Liver (tissue), 3 donors: ENCODE measurements at regions not wholly inside any gene's neighbourhood (a gene's known extent, or its start where the extent isn't known, plus 50 kb on each side); places are given as distances from the start of the nearest gene placed in this dataset.

Source experiments
- CTCF ChIP-seq: fragments of 150-350 bp; IDR thresholded peaks from 2 replicates; pipeline ENCODE4 v1.5.1; 2017; ENCODE audit warnings: improper control_type of control experiment, low read depth, low read length; ENCODE audit not compliant: missing input control
- FOXA1 ChIP-seq: IDR thresholded peaks from 2 replicates; pipeline ENCODE4 v1.6.1; 2016; ENCODE audit warnings: antibody characterized with exemption
- MAX ChIP-seq: IDR thresholded peaks from 2 replicates; pipeline ENCODE4 v1.6.1; 2016; ENCODE audit warnings: antibody characterized with exemption
- RAD21 ChIP-seq, 2 donors: IDR thresholded peaks; 2 replicates each; pipeline ENCODE4 v1.6.1; 2016; ENCODE audit warnings: antibody characterized with exemption in 2 of 2, mild to moderate bottlenecking in 2 of 2
- SP1 ChIP-seq: IDR thresholded peaks from 2 replicates; pipeline ENCODE4 v1.6.1; 2018; ENCODE audit warnings: antibody characterized with exemption, mild to moderate bottlenecking
- ZBTB33 ChIP-seq: IDR thresholded peaks from 2 replicates; pipeline ENCODE4 v1.6.1; 2016; ENCODE audit warnings: antibody characterized with exemption
- donor health status: healthy.
- donor health status: healthy.

- TF ChIP-seq CTCF (no peak), MAX (no peak), ZBTB33 (no peak), RAD21 (IDR thresholded peaks at IDR 0.05) (no peak), SP1 (no peak), FOXA1 (no peak)
Observed at GRCh38 chr2:53516650-53517049, 251.0 kb upstream of the CHAC2 start.
